Peyer's patch (tissue), 4 donors: ENCODE measurements at regions not wholly inside any gene's neighbourhood (a gene's known extent, or its start where the extent isn't known, plus 50 kb on each side); places are given as distances from the start of the nearest gene placed in this dataset.

Experiments used
- POLR2A ChIP-seq, 2 donors: fragments of 450-650 bp; IDR thresholded peaks; one replicate each; pipeline ENCODE4 v1.5.1; 2017; ENCODE audit warnings: antibody characterized with exemption in 2 of 2, mild to moderate bottlenecking in 2 of 2, moderate library complexity in 2 of 2
- TF ChIP-seq, protein P1 (sequence below), 6 experiments: fragments of 450-650 bp in 4 of 6; fragments of 200-600 bp in 2 of 6; sonication (generic) in 1 of 6; IDR thresholded peaks; one replicate each; pipeline ENCODE4 v1.5.1; 2017 to 2019; ENCODE audit warnings: antibody characterized with exemption in 6 of 6, mild to moderate bottlenecking in 3 of 6, moderate library complexity in 1 of 6

DNA sequence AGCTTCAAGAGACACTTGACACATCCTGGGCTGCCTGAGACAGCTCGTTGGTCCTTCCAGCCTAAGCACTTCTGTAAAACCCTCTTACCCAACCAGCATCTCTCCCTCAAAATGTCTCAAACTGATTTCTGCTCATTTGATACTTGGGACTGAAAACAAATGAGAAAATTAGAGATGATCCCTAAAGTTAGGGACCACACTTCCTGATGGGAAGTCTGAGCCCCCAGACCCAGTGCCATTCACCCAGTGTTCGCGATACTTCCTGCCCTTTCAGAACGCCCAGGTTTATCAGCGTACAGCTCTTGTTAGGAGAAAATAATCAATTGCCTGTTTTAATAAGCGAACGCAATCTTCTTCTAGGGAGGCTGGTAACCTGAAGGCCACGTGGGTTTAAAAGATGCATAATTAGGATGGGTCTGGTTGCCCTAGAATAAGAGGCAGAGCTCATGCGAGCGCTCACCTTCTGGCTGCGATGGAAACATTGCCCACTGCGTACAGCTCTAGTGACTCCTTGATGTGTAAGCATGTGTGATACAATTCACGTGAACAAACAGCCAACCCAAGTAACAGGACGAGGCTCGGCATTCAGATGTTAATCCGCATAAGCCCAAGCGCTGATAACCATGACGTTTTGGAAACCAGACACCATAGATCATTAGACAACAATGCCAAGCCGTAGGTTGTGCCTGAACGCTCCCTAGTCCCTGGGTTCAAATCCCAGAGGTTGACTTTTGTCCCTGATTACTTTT is 213.1 kb downstream of the FOXL1 start:
- TF ChIP-seq, protein P1, sequence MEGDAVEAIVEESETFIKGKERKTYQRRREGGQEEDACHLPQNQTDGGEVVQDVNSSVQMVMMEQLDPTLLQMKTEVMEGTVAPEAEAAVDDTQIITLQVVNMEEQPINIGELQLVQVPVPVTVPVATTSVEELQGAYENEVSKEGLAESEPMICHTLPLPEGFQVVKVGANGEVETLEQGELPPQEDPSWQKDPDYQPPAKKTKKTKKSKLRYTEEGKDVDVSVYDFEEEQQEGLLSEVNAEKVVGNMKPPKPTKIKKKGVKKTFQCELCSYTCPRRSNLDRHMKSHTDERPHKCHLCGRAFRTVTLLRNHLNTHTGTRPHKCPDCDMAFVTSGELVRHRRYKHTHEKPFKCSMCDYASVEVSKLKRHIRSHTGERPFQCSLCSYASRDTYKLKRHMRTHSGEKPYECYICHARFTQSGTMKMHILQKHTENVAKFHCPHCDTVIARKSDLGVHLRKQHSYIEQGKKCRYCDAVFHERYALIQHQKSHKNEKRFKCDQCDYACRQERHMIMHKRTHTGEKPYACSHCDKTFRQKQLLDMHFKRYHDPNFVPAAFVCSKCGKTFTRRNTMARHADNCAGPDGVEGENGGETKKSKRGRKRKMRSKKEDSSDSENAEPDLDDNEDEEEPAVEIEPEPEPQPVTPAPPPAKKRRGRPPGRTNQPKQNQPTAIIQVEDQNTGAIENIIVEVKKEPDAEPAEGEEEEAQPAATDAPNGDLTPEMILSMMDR (IDR thresholded peaks at IDR 0.05), result no peak
- TF ChIP-seq POLR2A (IDR thresholded peaks at IDR 0.05), result no peak
